SK-N-SH treated with all-trans-retinoic acid at 6 μM for 48 hours (cell line): ENCODE measurements at regions not wholly inside any gene's neighbourhood (a gene's known extent, or its start where the extent isn't known, plus 50 kb on each side); places are given as distances from the start of the nearest gene placed in this dataset.

Source experiments
- TOX ChIP-seq: fragments of 250-450 bp; sonication (Bioruptor Pico); IDR thresholded peaks from 2 replicates; pipeline ENCODE4 v1.8.0; 2021; ENCODE audit warnings: mild to moderate bottlenecking, moderate library complexity, borderline replicate concordance
- ZC3H10 ChIP-seq: fragments of 250-450 bp; sonication (Bioruptor Pico); IDR thresholded peaks from 2 replicates; pipeline ENCODE4 v1.5.1; 2021; ENCODE audit warnings: mild to moderate bottlenecking, moderate library complexity
- ZFP30 ChIP-seq: fragments of 450-650 bp; formaldehyde crosslinking; IDR thresholded peaks from 2 replicates; pipeline ENCODE4 v1.5.0; 2022; ENCODE audit warnings: mild to moderate bottlenecking, moderate library complexity
- TF ChIP-seq, protein P1 (sequence below): fragments of 250-450 bp; sonication (Bioruptor Pico); IDR thresholded peaks from 2 replicates; pipeline ENCODE4 v1.5.1; 2020; ENCODE audit warnings: low read depth, mild to moderate bottlenecking, moderate library complexity

DNA sequence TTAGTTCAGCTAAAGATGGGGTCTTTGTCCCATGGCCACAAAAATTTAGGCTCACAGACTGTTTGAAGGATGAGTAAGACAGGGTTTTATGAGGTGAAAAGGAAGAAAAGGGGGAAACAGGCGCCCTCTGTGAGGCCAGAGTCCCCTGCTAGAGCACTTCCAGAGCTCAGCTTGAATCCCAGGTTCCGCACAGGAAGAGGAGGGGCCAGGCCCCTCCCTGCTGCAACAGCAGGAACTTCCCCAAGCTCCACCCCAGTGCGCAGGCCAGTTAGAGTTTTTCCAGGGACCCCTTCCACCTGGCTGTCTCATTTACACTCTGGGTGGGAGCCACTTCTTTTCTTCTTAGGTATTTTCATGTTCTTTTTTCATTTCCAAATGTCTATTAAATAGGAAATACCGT is 480.8 kb downstream of the PSAT1 start:
- TF ChIP-seq, protein P1, sequence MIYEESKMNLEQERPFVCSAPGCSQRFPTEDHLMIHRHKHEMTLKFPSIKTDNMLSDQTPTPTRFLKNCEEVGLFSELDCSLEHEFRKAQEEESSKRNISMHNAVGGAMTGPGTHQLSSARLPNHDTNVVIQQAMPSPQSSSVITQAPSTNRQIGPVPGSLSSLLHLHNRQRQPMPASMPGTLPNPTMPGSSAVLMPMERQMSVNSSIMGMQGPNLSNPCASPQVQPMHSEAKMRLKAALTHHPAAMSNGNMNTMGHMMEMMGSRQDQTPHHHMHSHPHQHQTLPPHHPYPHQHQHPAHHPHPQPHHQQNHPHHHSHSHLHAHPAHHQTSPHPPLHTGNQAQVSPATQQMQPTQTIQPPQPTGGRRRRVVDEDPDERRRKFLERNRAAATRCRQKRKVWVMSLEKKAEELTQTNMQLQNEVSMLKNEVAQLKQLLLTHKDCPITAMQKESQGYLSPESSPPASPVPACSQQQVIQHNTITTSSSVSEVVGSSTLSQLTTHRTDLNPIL (CRISPR knock-in tag), result no peak
- no peak for TF ChIP-seq TOX (CRISPR knock-in tag)
- no peak for TF ChIP-seq ZFP30 (CRISPR knock-in tag)
- no peak for TF ChIP-seq ZC3H10
